ENCODE measurements at regions not wholly inside any gene's neighbourhood (a gene's known extent, or its start where the extent isn't known, plus 50 kb on each side); places are given as distances from the start of the nearest gene placed in this dataset.

- intact Hi-C loops (cut with micrococcal nuclease) = no loop called here
- Histone ChIP-seq H3K4me3 (no peak overlapping the region), H3K4me1 (no peaks in the 10 kb centered on the region), H3K27ac (replicated peaks) (no peak overlapping the region), H3K9me3 (replicated peaks) (peaks cover 12% of the 10 kb centered on the region), H3K36me3 (no peaks in the 10 kb centered on the region), H3K27me3 (ENCODE audit: low read depth) (no peaks in the 10 kb centered on the region)
- TF ChIP-seq, protein P1, sequence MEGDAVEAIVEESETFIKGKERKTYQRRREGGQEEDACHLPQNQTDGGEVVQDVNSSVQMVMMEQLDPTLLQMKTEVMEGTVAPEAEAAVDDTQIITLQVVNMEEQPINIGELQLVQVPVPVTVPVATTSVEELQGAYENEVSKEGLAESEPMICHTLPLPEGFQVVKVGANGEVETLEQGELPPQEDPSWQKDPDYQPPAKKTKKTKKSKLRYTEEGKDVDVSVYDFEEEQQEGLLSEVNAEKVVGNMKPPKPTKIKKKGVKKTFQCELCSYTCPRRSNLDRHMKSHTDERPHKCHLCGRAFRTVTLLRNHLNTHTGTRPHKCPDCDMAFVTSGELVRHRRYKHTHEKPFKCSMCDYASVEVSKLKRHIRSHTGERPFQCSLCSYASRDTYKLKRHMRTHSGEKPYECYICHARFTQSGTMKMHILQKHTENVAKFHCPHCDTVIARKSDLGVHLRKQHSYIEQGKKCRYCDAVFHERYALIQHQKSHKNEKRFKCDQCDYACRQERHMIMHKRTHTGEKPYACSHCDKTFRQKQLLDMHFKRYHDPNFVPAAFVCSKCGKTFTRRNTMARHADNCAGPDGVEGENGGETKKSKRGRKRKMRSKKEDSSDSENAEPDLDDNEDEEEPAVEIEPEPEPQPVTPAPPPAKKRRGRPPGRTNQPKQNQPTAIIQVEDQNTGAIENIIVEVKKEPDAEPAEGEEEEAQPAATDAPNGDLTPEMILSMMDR (IDR thresholded peaks at IDR 0.05; ENCODE audit: borderline replicate concordance) = no peak
- DNase-seq = no peak
These were observed 453.8 kb downstream of the TAF11L14 start for GRCh38 chr5:18088020-18088579.

- no peak for DNase-seq
- no peaks in the 10 kb centered on the region for H3K27me3 ChIP-seq (ENCODE audit: low read depth)
- H3K36me3 ChIP-seq = no peaks in the 10 kb centered on the region
- H3K4me1 ChIP-seq = no peaks in the 10 kb centered on the region
- H3K27ac ChIP-seq (replicated peaks) = no peak overlapping the region
- peaks cover 12% of the 10 kb centered on the region for H3K9me3 ChIP-seq (replicated peaks)
- intact Hi-C loops (cut with micrococcal nuclease) = no loop called here
- no peak overlapping the region for H3K4me3 ChIP-seq
- TF ChIP-seq, protein P1 (IDR thresholded peaks at IDR 0.05; ENCODE audit: borderline replicate concordance) = no peak
These were observed 455.9 kb downstream of the TAF11L14 start for GRCh38 chr5:18090177-18090576.

GRCh38 chr5:18091142-18091541, 456.9 kb downstream of the TAF11L14 start:
- DNase-seq = no peak
- H3K4me3 ChIP-seq = no peak overlapping the region
- H3K27me3 ChIP-seq (ENCODE audit: low read depth) = no peaks in the 10 kb centered on the region
- no peaks in the 10 kb centered on the region for H3K36me3 ChIP-seq
- peaks cover 12% of the 10 kb centered on the region for H3K9me3 ChIP-seq (replicated peaks)
- H3K27ac ChIP-seq (replicated peaks) = no peak overlapping the region
- intact Hi-C loops (cut with micrococcal nuclease) = no loop called here
- TF ChIP-seq, protein P1 (IDR thresholded peaks at IDR 0.05; ENCODE audit: borderline replicate concordance) = no peak
- no peaks in the 10 kb centered on the region for H3K4me1 ChIP-seq

DNA sequence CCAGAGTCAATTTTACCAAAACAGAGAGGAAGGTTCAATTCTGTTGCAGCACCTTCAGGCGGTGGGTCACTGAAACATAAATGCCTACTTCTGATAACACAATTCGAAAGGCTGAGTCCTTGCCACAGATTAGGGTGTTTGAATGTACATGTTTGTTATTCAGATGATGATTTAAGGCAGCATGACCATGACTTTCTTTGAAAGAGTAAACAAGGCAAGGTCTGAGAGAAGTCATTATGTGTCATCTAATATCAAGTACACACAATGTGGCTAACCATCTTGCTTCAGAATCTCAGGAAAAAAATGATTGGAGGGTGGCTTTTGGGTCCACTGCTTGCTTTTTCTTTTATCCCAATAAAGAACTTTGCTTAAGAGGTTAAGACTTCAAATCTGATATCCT, 457.5 kb downstream of the TAF11L14 start:
- TF ChIP-seq, protein P1 (IDR thresholded peaks at IDR 0.05; ENCODE audit: borderline replicate concordance) = no peak
- Histone ChIP-seq H3K27ac (replicated peaks) (no peak overlapping the region), H3K4me1 (no peaks in the 10 kb centered on the region), H3K4me3 (no peak overlapping the region), H3K9me3 (replicated peaks) (peaks cover 12% of the 10 kb centered on the region), H3K36me3 (no peaks in the 10 kb centered on the region), H3K27me3 (ENCODE audit: low read depth) (no peaks in the 10 kb centered on the region)
- DNase-seq = no peak
- intact Hi-C loops (cut with micrococcal nuclease) = no loop called here

DNA sequence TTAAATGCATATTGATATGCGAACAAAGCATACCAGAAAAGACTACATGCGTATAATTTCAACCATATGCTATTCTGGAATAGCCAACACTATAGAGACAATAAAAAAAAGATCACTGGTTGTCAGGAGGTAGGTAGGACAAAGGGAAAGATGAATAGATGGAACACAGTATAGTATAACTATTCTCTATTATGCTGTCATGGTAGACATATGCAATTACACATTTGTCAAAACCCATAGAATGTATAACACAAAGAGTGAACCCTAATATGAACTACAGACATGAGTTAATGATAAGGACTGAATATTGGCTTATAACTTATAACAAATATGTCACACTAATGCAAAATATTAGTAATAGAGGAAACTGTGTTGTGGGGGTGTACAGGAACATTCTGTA, 460.8 kb downstream of the TAF11L14 start:
- TF ChIP-seq, protein P1 (IDR thresholded peaks at IDR 0.05; ENCODE audit: borderline replicate concordance) = no peak

More for the DNA sequence above, 460.8 kb downstream of the TAF11L14 start:
- H3K4me3 ChIP-seq = no peak overlapping the region
- H3K27ac ChIP-seq (replicated peaks) = no peak overlapping the region
- H3K27me3 ChIP-seq (ENCODE audit: low read depth) = no peaks in the 10 kb centered on the region
- DNase-seq = no peak
- no peaks in the 10 kb centered on the region for H3K36me3 ChIP-seq
- intact Hi-C loops (cut with micrococcal nuclease) = no loop called here
- H3K9me3 ChIP-seq (replicated peaks) = no peaks in the 10 kb centered on the region
- no peaks in the 10 kb centered on the region for H3K4me1 ChIP-seq

Measured in left ventricle myocardium inferior (tissue), 1 donor.